ENCODE measurements at regions not wholly inside any gene's neighbourhood (a gene's known extent, or its start where the extent isn't known, plus 50 kb on each side); places are given as distances from the start of the nearest gene placed in this dataset.

- no peaks in the 10 kb centered on the region for H3K27me3 ChIP-seq (replicated peaks)
- DNase-seq (ENCODE audit: low read depth in 1 of 2, low spot score in 2 of 2), result no peak
- H3K9me3 ChIP-seq (replicated peaks), result no peaks in the 10 kb centered on the region
- no peak overlapping the region for H3K4me3 ChIP-seq
- no peaks in the 10 kb centered on the region for H3K4me1 ChIP-seq (replicated peaks)
- no peak overlapping the region for H3K27ac ChIP-seq
- H3K36me3 ChIP-seq, result no peaks in the 10 kb centered on the region
Observed at GRCh38 chr13:90400372-90400771, 947.1 kb upstream of the MIR17HG start.

DNA sequence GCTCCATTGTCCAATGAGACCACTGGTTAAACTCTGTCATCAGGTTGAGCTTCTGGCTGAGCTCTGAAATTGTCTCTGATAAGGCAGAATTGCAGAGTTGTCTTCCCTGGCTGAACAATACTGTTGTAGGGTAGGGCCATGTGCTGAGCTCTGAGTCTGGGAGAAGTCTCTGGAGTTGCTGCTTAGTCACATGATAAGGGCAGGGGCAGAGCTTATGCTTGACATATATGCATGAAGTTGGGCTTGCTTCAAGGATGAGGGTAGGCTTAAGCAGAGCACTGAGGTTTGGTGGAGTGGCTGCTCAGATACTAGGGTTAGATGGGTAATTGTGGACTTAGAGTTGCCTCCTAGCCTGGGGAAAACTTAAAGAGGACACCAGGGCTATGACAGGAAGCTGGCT lies 946.3 kb upstream of the MIR17HG start:
- Histone ChIP-seq H3K36me3 (no peaks in the 10 kb centered on the region), H3K27ac (no peak overlapping the region), H3K4me3 (no peak overlapping the region), H3K4me1 (replicated peaks) (no peaks in the 10 kb centered on the region), H3K27me3 (replicated peaks) (no peaks in the 10 kb centered on the region), H3K9me3 (replicated peaks) (no peaks in the 10 kb centered on the region)
- no peak for DNase-seq (ENCODE audit: low read depth in 1 of 2, low spot score in 2 of 2)

GRCh38 chr13:90402102-90402501 lies 945.4 kb upstream of the MIR17HG start:
- Histone ChIP-seq H3K36me3 (no peaks in the 10 kb centered on the region), H3K27me3 (replicated peaks) (no peaks in the 10 kb centered on the region), H3K4me3 (no peak overlapping the region), H3K4me1 (replicated peaks) (no peaks in the 10 kb centered on the region), H3K27ac (no peak overlapping the region), H3K9me3 (replicated peaks) (no peaks in the 10 kb centered on the region)
- DNase-seq (ENCODE audit: low read depth in 1 of 2, low spot score in 2 of 2), result no peak

GRCh38 chr13:90402613-90403012 lies 944.9 kb upstream of the MIR17HG start:
- DNase-seq (ENCODE audit: low read depth in 1 of 2, low spot score in 2 of 2), result no peak
- Histone ChIP-seq H3K9me3 (replicated peaks) (no peaks in the 10 kb centered on the region), H3K4me1 (replicated peaks) (no peaks in the 10 kb centered on the region), H3K27ac (no peak overlapping the region), H3K36me3 (no peaks in the 10 kb centered on the region), H3K4me3 (no peak overlapping the region), H3K27me3 (replicated peaks) (no peaks in the 10 kb centered on the region)

GRCh38 chr13:90403330-90404082 lies 944.0 kb upstream of the MIR17HG start:
- Histone ChIP-seq H3K4me3 (no peak overlapping the region), H3K36me3 (no peaks in the 10 kb centered on the region), H3K4me1 (replicated peaks) (no peaks in the 10 kb centered on the region), H3K27ac (no peak overlapping the region), H3K9me3 (replicated peaks) (no peaks in the 10 kb centered on the region), H3K27me3 (replicated peaks) (no peaks in the 10 kb centered on the region)
- DNase-seq (ENCODE audit: low read depth in 1 of 2, low spot score in 2 of 2), result no peak

DNA sequence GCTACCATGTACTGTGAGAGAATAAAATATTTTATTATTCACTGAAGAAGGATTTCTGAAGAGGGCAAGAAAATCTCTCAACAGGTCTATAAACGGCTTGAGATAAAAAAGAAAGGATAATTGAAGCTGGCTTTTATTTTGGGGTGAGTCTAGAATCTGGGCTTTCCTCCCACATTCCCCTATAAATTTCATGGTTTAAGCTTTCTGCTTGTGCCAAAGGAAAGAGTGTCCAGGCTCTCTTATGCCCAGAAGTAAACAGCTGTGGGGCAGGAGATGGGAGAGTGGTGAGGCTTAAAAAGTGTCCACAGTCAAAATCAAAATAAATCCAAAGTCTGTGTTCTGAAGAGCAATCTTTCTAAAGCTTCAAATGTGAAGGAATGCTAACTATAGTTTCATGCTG lies 942.2 kb upstream of the MIR17HG start:
- H3K4me1 ChIP-seq (replicated peaks), result no peaks in the 10 kb centered on the region
- H3K27ac ChIP-seq, result no peak overlapping the region
- H3K36me3 ChIP-seq, result no peaks in the 10 kb centered on the region
- no peaks in the 10 kb centered on the region for H3K9me3 ChIP-seq (replicated peaks)
- DNase-seq (ENCODE audit: low read depth in 1 of 2, low spot score in 2 of 2), result no peak
- H3K27me3 ChIP-seq (replicated peaks), result no peaks in the 10 kb centered on the region
- H3K4me3 ChIP-seq, result no peak overlapping the region

GRCh38 chr13:90412980-90413379 lies 934.5 kb upstream of the MIR17HG start:
- Histone ChIP-seq H3K27me3 (replicated peaks) (no peaks in the 10 kb centered on the region), H3K36me3 (no peaks in the 10 kb centered on the region), H3K27ac (no peak overlapping the region), H3K4me1 (replicated peaks) (peaks cover 29% of the 10 kb centered on the region), H3K4me3 (no peak overlapping the region), H3K9me3 (replicated peaks) (no peaks in the 10 kb centered on the region)
- DNase-seq (ENCODE audit: low read depth in 1 of 2, low spot score in 2 of 2), result no peak

DNA sequence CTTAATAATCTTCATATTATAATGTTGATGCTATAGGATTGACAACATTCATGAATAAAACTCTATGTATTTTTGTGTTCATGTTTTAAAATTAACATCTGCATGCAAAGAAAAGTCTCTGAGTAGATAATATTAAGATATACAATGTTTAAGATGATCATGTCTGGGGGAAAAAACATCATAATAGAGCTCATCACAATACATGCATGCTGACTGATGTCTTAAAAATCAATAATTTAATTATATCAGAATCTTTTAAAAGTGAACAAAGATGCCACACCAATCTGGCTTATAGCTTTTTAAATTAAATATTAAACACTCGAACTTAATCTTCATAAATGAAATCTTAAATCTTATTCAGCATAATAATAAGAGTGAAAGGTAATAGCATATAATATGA lies 933.9 kb upstream of the MIR17HG start:
- Histone ChIP-seq H3K9me3 (replicated peaks) (no peaks in the 10 kb centered on the region), H3K27me3 (replicated peaks) (no peaks in the 10 kb centered on the region), H3K36me3 (no peaks in the 10 kb centered on the region), H3K4me3 (no peak overlapping the region), H3K27ac (no peak overlapping the region), H3K4me1 (replicated peaks) (peaks cover 29% of the 10 kb centered on the region)
- no peak for DNase-seq (ENCODE audit: low read depth in 1 of 2, low spot score in 2 of 2)

GRCh38 chr13:90414691-90415596 lies 932.5 kb upstream of the MIR17HG start:
- H3K36me3 ChIP-seq, result no peaks in the 10 kb centered on the region
- no peaks in the 10 kb centered on the region for H3K27me3 ChIP-seq (replicated peaks)
- no peaks in the 10 kb centered on the region for H3K9me3 ChIP-seq (replicated peaks)
- peak in 1 of 2 experiments; percentile 48 for DNase-seq (ENCODE audit: low read depth in 1 of 2, low spot score in 2 of 2)
- peak overlapping the region; percentile 63 for H3K27ac ChIP-seq
- H3K4me1 ChIP-seq (replicated peaks), result peaks cover 29% of the 10 kb centered on the region
- H3K4me3 ChIP-seq, result no peak overlapping the region

DNA sequence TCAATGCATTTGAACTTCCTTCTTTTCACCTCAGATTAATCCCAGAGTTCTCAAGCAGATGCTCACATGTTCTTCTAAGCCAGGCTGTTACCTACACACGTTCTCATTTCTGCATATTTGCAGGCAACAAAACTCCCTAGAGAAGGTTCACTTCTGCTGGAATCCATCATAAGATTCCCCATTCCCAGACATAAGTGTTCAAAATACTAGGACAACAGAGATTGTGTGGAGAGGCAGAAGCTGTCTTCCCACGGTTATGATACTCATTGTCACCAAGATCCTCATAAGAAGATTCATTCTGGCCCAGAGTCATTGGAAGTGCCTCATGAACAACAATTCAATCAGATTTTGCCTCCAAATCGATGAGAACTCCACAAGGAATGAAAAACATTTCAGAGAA lies 931.6 kb upstream of the MIR17HG start:
- H3K9me3 ChIP-seq (replicated peaks), result no peaks in the 10 kb centered on the region
- H3K27me3 ChIP-seq (replicated peaks), result no peaks in the 10 kb centered on the region
- no peaks in the 10 kb centered on the region for H3K36me3 ChIP-seq
- H3K4me1 ChIP-seq (replicated peaks), result peaks cover 29% of the 10 kb centered on the region
- peak overlapping the region; percentile 63 for H3K27ac ChIP-seq
- no peak for DNase-seq (ENCODE audit: low read depth in 1 of 2, low spot score in 2 of 2)
- no peak overlapping the region for H3K4me3 ChIP-seq

- Histone ChIP-seq H3K27ac (peak overlapping the region; percentile 63), H3K4me1 (replicated peaks) (peaks cover 29% of the 10 kb centered on the region), H3K27me3 (replicated peaks) (no peaks in the 10 kb centered on the region), H3K36me3 (no peaks in the 10 kb centered on the region), H3K9me3 (replicated peaks) (no peaks in the 10 kb centered on the region), H3K4me3 (no peak overlapping the region)
- DNase-seq (ENCODE audit: low read depth in 1 of 2, low spot score in 2 of 2), result peak in 1 of 2 experiments; percentile 19
Observed at GRCh38 chr13:90416519-90416918, 931.0 kb upstream of the MIR17HG start.

- Histone ChIP-seq H3K36me3 (no peaks in the 10 kb centered on the region), H3K27me3 (replicated peaks) (no peaks in the 10 kb centered on the region), H3K4me3 (no peak overlapping the region), H3K9me3 (replicated peaks) (no peaks in the 10 kb centered on the region), H3K4me1 (replicated peaks) (peaks cover 29% of the 10 kb centered on the region), H3K27ac (0 out of 2 replicates have a peak overlapping the region, but pooled peaks have one; percentile 63)
- DNase-seq (ENCODE audit: low read depth in 1 of 2, low spot score in 2 of 2), result no peak
Observed at GRCh38 chr13:90416938-90417337, 930.5 kb upstream of the MIR17HG start.

GRCh38 chr13:90420683-90421082 lies 926.8 kb upstream of the MIR17HG start:
- Histone ChIP-seq H3K4me1 (replicated peaks) (peaks cover 13% of the 10 kb centered on the region), H3K27ac (no peak overlapping the region), H3K36me3 (no peaks in the 10 kb centered on the region), H3K9me3 (replicated peaks) (no peaks in the 10 kb centered on the region), H3K27me3 (replicated peaks) (no peaks in the 10 kb centered on the region), H3K4me3 (no peak overlapping the region)
- DNase-seq (ENCODE audit: low read depth in 1 of 2, low spot score in 2 of 2), result no peak
